H1 (cell line): ENCODE measurements at regions not wholly inside any gene's neighbourhood (a gene's known extent, or its start where the extent isn't known, plus 50 kb on each side); places are given as distances from the start of the nearest gene placed in this dataset.

Experiments
- JUND ChIP-seq: IDR thresholded peaks from 2 replicates; pipeline ENCODE4 v1.6.1; 2011; ENCODE audit warnings: mild to moderate bottlenecking, improper control_type of control experiment, low read length

GRCh38 chr18:10052871-10053270 is 139.1 kb downstream of the VAPA start (continued):
- no peak for TF ChIP-seq JUND
